Neural progenitor cell (in vitro differentiated cells): ENCODE measurements at regions not wholly inside any gene's neighbourhood (a gene's known extent, or its start where the extent isn't known, plus 50 kb on each side); places are given as distances from the start of the nearest gene placed in this dataset.

Source experiments
- DNase-seq: peaks from one replicate; pipeline ENCODE4 v3.0.0-alpha.2; 2016; ENCODE audit warnings: low spot score
- H2AFZ ChIP-seq: fragments of 200-600 bp; sonication (generic); replicated peaks from 2 replicates; pipeline ENCODE4 v1.6.1; 2016; ENCODE audit warnings: antibody characterized with exemption
- H3F3A ChIP-seq: fragments of 200-600 bp; sonication (generic); 2 replicates; pipeline ENCODE4 v1.6.1; 2016; ENCODE audit warnings: antibody characterized with exemption, low read depth
- H3K27ac ChIP-seq: fragments of 200-600 bp; sonication (generic); 2 replicates; pipeline ENCODE4 v1.5.1; 2016; ENCODE audit warnings: mild to moderate bottlenecking
- H3K27me3 ChIP-seq: fragments of 200-600 bp; sonication (generic); 2 replicates; pipeline ENCODE4 v1.6.1; 2016; ENCODE audit warnings: mild to moderate bottlenecking, moderate library complexity
- H3K36me3 ChIP-seq: fragments of 200-600 bp; sonication (generic); 2 replicates; pipeline ENCODE4 v1.5.1; 2016
- H3K4me1 ChIP-seq: fragments of 200-600 bp; sonication (generic); 2 replicates; pipeline ENCODE4 v1.6.1; 2016; ENCODE audit warnings: mixed run types
- H3K4me2 ChIP-seq: fragments of 200-600 bp; sonication (generic); 2 replicates; pipeline ENCODE4 v1.6.1; 2016
- H3K4me3 ChIP-seq: fragments of 200-600 bp; sonication (generic); 2 replicates; pipeline ENCODE4 v1.5.1; 2016
- H3K79me2 ChIP-seq: fragments of 200-600 bp; sonication (generic); 2 replicates; pipeline ENCODE4 v1.6.1; 2016; ENCODE audit warnings: low read depth
- H3K9ac ChIP-seq: fragments of 200-600 bp; sonication (generic); 2 replicates; pipeline ENCODE4 v1.6.1; 2016
- H3K9me3 ChIP-seq: fragments of 200-600 bp; sonication (generic); 2 replicates; pipeline ENCODE4 v1.5.1; 2016; ENCODE audit warnings: low read depth
- H4K20me1 ChIP-seq: fragments of 200-600 bp; sonication (generic); 2 replicates; pipeline ENCODE4 v1.6.1; 2016; ENCODE audit warnings: low read depth
- H3K27ac Mint-ChIP-seq: 3 replicates; pipeline ENCODE4 v1.8.0; 2021; ENCODE audit warnings: mixed read lengths
- H3K27me3 Mint-ChIP-seq: 2 replicates; pipeline ENCODE4 v1.8.0; 2022; ENCODE audit warnings: low read depth, mild to moderate bottlenecking, inconsistent platforms, moderate library complexity, mixed read lengths; ENCODE audit not compliant: insufficient read depth
- H3K36me3 Mint-ChIP-seq: 3 replicates; pipeline ENCODE4 v1.8.0; 2021; ENCODE audit warnings: mixed read lengths
- H3K4me1 Mint-ChIP-seq: 3 replicates; pipeline ENCODE4 v1.8.0; 2021; ENCODE audit warnings: mixed read lengths
- H3K4me3 Mint-ChIP-seq: 3 replicates; pipeline ENCODE4 v1.8.0; 2021; ENCODE audit warnings: mild to moderate bottlenecking, moderate library complexity, mixed read lengths
- H3K9me3 Mint-ChIP-seq: 3 replicates; pipeline ENCODE4 v1.8.0; 2020; ENCODE audit warnings: mixed read lengths
- EZH2 ChIP-seq: fragments of 200-600 bp; sonication (generic); IDR thresholded peaks from 2 replicates; pipeline ENCODE4 v1.6.1; 2017; ENCODE audit warnings: antibody characterized with exemption, mild to moderate bottlenecking, moderate library complexity
- EZH2phosphoT487 ChIP-seq: fragments of 200-600 bp; sonication (generic); IDR thresholded peaks from 2 replicates; pipeline ENCODE4 v1.6.1; 2017; ENCODE audit warnings: antibody characterized with exemption
- TF ChIP-seq, protein P1 (sequence below): fragments of 200-600 bp; sonication (generic); IDR thresholded peaks from 2 replicates; pipeline ENCODE4 v1.5.1; 2017; ENCODE audit warnings: antibody characterized with exemption, mild to moderate bottlenecking

DNA sequence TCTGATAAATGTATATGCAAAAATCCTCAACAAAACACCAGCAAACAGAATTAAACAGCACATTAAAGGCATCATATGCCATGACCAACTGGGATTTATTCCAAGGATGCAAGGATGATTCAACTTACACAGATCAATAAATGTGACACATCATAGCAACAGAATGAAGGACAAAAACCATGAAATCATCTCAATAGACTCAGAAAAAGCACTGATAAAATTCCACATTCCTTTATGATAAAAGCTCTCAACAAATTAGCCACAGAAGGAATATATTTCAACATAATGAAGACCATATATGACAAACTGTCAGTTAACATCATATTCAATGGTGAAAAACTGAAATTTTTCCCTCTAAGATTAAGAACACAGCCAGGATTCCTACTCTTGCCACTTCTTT, 691.6 kb downstream of the DIAPH3 start:
- H3K4me3 Mint-ChIP-seq = no peak overlapping the region
- H3K4me1 Mint-ChIP-seq = peaks cover 6% of the 10 kb centered on the region
- Histone ChIP-seq H3K4me2 (no peak overlapping the region), H3F3A (no peaks in the 10 kb centered on the region), H3K36me3 (no peaks in the 10 kb centered on the region), H3K79me2 (no peaks in the 10 kb centered on the region), H3K9me3 (peaks cover 7% of the 10 kb centered on the region), H3K9ac (no peak overlapping the region), H3K27me3 (peaks cover 7% of the 10 kb centered on the region), H4K20me1 (no peaks in the 10 kb centered on the region), H2AFZ (no peak overlapping the region), H3K4me3 (no peak overlapping the region), H3K27ac (no peak overlapping the region), H3K4me1 (no peaks in the 10 kb centered on the region)
- DNase-seq = no peak
- peaks cover 6% of the 10 kb centered on the region for H3K27me3 Mint-ChIP-seq
- H3K36me3 Mint-ChIP-seq = no peaks in the 10 kb centered on the region
- no peak overlapping the region for H3K27ac Mint-ChIP-seq
- peaks cover 2% of the 10 kb centered on the region for H3K9me3 Mint-ChIP-seq
- TF ChIP-seq, protein P1, sequence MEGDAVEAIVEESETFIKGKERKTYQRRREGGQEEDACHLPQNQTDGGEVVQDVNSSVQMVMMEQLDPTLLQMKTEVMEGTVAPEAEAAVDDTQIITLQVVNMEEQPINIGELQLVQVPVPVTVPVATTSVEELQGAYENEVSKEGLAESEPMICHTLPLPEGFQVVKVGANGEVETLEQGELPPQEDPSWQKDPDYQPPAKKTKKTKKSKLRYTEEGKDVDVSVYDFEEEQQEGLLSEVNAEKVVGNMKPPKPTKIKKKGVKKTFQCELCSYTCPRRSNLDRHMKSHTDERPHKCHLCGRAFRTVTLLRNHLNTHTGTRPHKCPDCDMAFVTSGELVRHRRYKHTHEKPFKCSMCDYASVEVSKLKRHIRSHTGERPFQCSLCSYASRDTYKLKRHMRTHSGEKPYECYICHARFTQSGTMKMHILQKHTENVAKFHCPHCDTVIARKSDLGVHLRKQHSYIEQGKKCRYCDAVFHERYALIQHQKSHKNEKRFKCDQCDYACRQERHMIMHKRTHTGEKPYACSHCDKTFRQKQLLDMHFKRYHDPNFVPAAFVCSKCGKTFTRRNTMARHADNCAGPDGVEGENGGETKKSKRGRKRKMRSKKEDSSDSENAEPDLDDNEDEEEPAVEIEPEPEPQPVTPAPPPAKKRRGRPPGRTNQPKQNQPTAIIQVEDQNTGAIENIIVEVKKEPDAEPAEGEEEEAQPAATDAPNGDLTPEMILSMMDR = no peak
- TF ChIP-seq EZH2 (no peak), EZH2phosphoT487 (no peak)

DNA sequence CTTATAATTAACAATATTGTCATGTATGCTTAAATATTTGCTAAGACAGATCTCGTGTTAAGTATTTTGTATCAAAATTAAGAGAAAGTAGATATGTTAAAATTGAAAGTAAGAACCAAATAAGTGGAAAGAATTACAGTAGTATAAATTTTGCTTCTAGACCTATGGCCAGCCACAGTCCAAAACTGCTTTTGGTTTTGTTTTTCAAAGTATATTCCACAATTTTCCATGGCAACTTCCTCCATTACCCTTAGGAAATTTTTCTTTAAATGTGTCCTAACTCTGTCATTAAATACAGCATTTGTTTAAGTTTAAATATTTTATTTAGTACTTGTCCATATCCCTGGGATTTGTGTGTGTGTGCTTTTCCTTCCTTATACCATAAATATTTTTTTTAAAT, 689.0 kb downstream of the DIAPH3 start:
- peaks cover 13% of the 10 kb centered on the region for H3K4me1 ChIP-seq
- DNase-seq = no peak
- H3K27me3 Mint-ChIP-seq = peaks cover 7% of the 10 kb centered on the region
- H3K27me3 ChIP-seq = peaks cover 25% of the 10 kb centered on the region
- H3K9me3 ChIP-seq = peaks cover 3% of the 10 kb centered on the region
- H3K79me2 ChIP-seq = no peaks in the 10 kb centered on the region
- no peak overlapping the region for H3K4me3 Mint-ChIP-seq
- H3K4me3 ChIP-seq = no peak overlapping the region
- no peaks in the 10 kb centered on the region for H3K36me3 ChIP-seq
- no peak overlapping the region for H3K9ac ChIP-seq
- H3K36me3 Mint-ChIP-seq = no peaks in the 10 kb centered on the region
- no peak overlapping the region for H3K27ac ChIP-seq
- H3F3A ChIP-seq = peaks cover 12% of the 10 kb centered on the region
- H4K20me1 ChIP-seq = peaks cover 12% of the 10 kb centered on the region
- no peaks in the 10 kb centered on the region for H3K9me3 Mint-ChIP-seq
- H3K4me2 ChIP-seq = no peak overlapping the region
- no peak for TF ChIP-seq EZH2phosphoT487
- TF ChIP-seq, protein P1 = no peak
- no peak overlapping the region for H3K27ac Mint-ChIP-seq
- H3K4me1 Mint-ChIP-seq = peaks cover 19% of the 10 kb centered on the region
- no peak overlapping the region for H2AFZ ChIP-seq

DNA sequence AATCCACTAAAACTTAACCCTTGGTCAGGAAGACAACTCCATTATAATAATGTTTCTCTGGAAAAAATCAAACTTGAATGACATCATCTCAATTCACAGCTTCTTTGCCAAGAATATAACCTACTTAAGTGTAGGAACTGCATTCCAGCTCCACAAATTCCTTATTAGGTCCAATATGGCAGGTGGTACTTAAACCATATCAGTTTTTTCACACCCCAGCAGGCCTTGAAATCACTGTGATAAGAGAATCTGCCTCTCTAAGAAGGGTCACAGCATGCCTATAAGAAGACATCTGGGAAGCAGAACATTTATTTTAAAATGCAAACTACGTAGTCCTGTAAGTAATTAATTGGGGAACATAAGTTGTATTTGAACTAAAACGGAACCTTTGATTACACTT, 687.8 kb downstream of the DIAPH3 start:
- Histone ChIP-seq H3K27me3 (peaks cover 37% of the 10 kb centered on the region), H3K4me1 (peaks cover 25% of the 10 kb centered on the region), H3F3A (peaks cover 12% of the 10 kb centered on the region), H3K4me2 (no peak overlapping the region), H3K9ac (no peak overlapping the region), H3K9me3 (no peaks in the 10 kb centered on the region), H2AFZ (no peak overlapping the region), H3K4me3 (no peak overlapping the region), H3K79me2 (no peaks in the 10 kb centered on the region), H3K27ac (no peak overlapping the region), H3K36me3 (no peaks in the 10 kb centered on the region), H4K20me1 (peaks cover 13% of the 10 kb centered on the region)
- Mint-ChIP-seq H3K27ac (no peak overlapping the region), H3K9me3 (no peaks in the 10 kb centered on the region), H3K27me3 (peaks cover 12% of the 10 kb centered on the region), H3K4me1 (peaks cover 28% of the 10 kb centered on the region), H3K4me3 (no peak overlapping the region), H3K36me3 (no peaks in the 10 kb centered on the region)
- TF ChIP-seq, protein P1 = no peak
- TF ChIP-seq EZH2 (no peak), EZH2phosphoT487 (no peak)
- DNase-seq = no peak

DNA sequence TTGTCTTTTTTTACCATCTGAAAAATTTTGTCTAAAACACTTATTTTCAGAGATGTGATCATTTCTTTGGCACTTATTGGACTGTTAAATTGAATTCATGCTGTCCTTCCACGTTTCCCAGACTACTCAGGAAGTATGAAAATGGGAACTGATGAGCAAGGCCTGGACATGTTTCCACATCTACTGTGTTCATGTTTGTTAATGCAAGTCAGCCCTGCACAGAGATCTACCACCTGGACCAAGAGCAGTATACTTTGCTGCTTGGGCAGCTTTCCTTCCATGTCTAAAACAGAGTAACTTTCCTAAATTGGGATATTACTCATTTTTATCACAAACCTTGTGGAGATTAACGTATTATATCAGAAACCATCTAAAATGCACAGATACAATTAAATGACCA, 687.4 kb downstream of the DIAPH3 start:
- TF ChIP-seq EZH2phosphoT487 = no peak
- TF ChIP-seq, protein P1 = no peak
- TF ChIP-seq EZH2 = no peak
- Histone ChIP-seq H3F3A (peaks cover 12% of the 10 kb centered on the region), H3K36me3 (no peaks in the 10 kb centered on the region), H3K27ac (no peak overlapping the region), H3K79me2 (no peaks in the 10 kb centered on the region), H3K4me2 (no peak overlapping the region), H3K9me3 (no peaks in the 10 kb centered on the region), H3K4me3 (no peak overlapping the region), H3K4me1 (peaks cover 26% of the 10 kb centered on the region), H3K9ac (no peak overlapping the region), H4K20me1 (peaks cover 13% of the 10 kb centered on the region), H2AFZ (no peak overlapping the region), H3K27me3 (peaks cover 42% of the 10 kb centered on the region)
- no peak overlapping the region for H3K4me3 Mint-ChIP-seq
- H3K36me3 Mint-ChIP-seq = no peaks in the 10 kb centered on the region
- H3K4me1 Mint-ChIP-seq = peaks cover 30% of the 10 kb centered on the region
- H3K27ac Mint-ChIP-seq = no peak overlapping the region
- no peaks in the 10 kb centered on the region for H3K9me3 Mint-ChIP-seq
- peaks cover 12% of the 10 kb centered on the region for H3K27me3 Mint-ChIP-seq
- DNase-seq = no peak
